IPS-18c (cell line): ENCODE measurements at regions not wholly inside any gene's neighbourhood (a gene's known extent, or its start where the extent isn't known, plus 50 kb on each side); places are given as distances from the start of the nearest gene placed in this dataset.

Experiments used
- H3K4me3 ChIP-seq: 2 replicates; pipeline ENCODE4 v1.7.0; 2013; ENCODE audit warnings: low read depth, mild to moderate bottlenecking, low read length, moderate library complexity; ENCODE audit not compliant: insufficient read depth
- H3K9me3 ChIP-seq: one replicate; pipeline ENCODE4 v1.6.1; 2013; ENCODE audit warnings: mild to moderate bottlenecking, low read length, moderate library complexity; ENCODE audit not compliant: control insufficient read depth, insufficient read depth

GRCh38 chr14:101361044-101361443, 200.3 kb upstream of the DIO3 start:
- H3K4me3 ChIP-seq, result no peak overlapping the region
- no peaks in the 10 kb centered on the region for H3K9me3 ChIP-seq

- Histone ChIP-seq H3K4me3 (no peak overlapping the region), H3K9me3 (no peaks in the 10 kb centered on the region)
Observed at GRCh38 chr14:101361451-101362433, 199.6 kb upstream of the DIO3 start.

DNA sequence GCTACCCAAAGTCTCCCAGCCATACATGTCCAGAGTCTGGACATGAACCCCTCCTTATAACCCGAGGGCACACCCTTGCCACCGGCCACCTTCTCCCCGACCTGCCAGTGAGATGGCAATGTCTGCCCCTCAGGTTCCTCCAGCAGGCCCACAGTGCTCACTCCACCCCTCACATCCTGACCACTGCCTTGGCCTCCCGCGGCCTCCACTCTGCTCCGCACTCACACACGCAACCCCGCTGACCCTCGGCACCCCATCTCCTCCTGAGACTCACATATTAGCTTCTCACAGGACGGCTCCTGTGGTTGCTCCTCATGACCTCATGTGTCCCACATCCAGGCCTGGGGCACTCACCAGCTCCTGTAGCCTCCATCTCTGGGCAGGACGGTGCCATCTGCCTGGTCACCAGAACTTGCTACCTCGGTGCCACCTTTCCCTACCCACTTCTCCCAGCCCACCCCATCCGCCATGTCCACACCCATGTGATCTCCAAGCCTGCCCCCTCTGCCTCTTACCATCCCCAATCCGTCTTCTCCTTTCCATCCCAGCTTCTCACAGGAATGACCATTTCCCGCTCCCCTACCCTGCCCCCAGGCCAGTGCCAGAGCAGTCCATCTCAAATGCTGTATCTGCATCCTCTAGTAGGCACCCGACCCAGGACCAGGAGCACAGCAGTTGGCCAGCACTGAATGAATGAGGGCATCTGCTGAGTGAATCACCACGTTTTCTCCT, 198.6 kb upstream of the DIO3 start:
- Histone ChIP-seq H3K4me3 (no peak overlapping the region), H3K9me3 (no peaks in the 10 kb centered on the region)

DNA sequence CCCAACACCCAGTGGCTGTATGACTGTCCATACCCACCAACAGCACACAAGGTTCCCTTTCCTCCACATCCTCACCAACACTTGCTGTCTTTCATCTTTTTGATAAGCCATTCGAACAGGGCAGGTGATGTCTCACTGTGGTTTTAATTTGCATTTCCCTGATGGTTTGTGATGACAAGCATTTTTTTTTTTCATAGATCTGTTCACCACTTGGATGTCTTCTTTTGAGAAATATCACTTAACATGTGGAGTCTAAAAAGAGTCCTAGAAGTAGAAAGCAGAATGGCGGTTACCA, 198.1 kb upstream of the DIO3 start:
- Histone ChIP-seq H3K4me3 (no peak overlapping the region), H3K9me3 (no peaks in the 10 kb centered on the region)

DNA sequence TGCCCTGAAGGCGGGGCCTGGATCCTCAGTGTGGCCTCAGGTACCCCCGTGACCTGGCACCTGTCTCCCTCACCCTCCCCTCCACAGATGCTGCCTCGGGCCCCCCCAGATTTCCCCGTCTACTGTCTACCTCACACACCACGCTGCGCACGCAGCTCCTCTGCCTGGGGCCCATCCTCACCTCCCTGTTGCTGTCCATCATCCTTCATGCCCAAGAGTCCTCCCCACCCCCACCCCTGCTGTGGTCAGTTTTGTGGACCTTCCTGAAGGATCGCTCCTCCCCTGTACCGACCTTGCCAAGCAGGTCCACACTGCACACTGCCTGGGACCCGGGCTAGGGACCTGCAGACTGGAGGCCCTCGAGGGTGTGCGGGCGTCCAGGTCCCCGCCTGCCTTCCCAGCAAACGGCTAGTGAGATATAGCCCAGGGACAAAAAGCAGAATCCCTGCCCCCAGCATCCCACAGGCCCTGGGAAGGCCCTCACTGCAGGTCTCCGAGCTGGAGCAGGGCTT, 197.4 kb upstream of the DIO3 start:
- no peaks in the 10 kb centered on the region for H3K9me3 ChIP-seq
- no peak overlapping the region for H3K4me3 ChIP-seq

DNA sequence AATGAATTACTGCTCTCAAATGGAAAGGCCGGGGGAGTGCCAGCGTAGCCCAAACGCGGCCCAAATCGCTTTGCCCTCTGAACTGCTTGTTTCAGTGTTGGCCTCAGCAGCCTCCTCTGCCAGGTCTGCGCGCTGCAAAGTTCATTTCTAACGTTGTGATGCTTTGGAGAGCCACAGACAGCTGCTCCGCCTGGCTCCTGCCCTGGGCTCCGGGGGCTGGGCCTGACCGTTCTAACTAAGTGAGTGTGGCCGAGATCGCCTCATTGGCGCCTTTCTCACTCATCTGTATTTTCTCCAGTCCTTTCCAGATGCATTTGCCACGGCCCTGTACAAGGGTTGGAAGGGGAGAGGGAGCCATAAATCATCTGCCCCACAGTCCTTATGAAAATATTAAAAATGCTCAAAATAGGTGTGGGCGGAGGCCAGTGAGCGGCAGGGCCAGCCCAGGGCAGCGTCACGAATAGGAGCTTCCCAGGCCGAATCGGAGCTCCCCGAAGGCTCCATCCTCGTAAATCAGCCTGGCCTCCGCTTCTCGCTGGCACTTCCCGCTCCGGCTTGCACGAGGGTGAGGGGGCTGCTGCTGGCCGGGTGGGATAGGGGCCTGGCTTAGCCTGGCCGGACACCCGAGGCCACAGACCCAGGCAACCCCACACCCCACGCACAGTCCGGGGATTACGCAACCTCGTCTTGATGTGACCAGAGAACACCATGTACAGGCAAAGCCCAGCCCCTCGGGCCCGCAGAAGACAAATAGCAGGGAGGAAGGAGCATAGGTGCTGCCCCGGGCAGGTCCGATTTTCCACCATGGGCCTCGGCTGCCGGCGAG, 196.6 kb upstream of the DIO3 start:
- H3K4me3 ChIP-seq, result no peak overlapping the region
- H3K9me3 ChIP-seq, result no peaks in the 10 kb centered on the region

GRCh38 chr14:101365329-101366158, 195.8 kb upstream of the DIO3 start:
- no peaks in the 10 kb centered on the region for H3K9me3 ChIP-seq
- no peak overlapping the region for H3K4me3 ChIP-seq

- Histone ChIP-seq H3K9me3 (no peaks in the 10 kb centered on the region), H3K4me3 (no peak overlapping the region)
Observed at GRCh38 chr14:101367421-101368261, 193.7 kb upstream of the DIO3 start.

- H3K9me3 ChIP-seq, result no peaks in the 10 kb centered on the region
Observed at GRCh38 chr14:101368629-101369028, 192.7 kb upstream of the DIO3 start.

DNA sequence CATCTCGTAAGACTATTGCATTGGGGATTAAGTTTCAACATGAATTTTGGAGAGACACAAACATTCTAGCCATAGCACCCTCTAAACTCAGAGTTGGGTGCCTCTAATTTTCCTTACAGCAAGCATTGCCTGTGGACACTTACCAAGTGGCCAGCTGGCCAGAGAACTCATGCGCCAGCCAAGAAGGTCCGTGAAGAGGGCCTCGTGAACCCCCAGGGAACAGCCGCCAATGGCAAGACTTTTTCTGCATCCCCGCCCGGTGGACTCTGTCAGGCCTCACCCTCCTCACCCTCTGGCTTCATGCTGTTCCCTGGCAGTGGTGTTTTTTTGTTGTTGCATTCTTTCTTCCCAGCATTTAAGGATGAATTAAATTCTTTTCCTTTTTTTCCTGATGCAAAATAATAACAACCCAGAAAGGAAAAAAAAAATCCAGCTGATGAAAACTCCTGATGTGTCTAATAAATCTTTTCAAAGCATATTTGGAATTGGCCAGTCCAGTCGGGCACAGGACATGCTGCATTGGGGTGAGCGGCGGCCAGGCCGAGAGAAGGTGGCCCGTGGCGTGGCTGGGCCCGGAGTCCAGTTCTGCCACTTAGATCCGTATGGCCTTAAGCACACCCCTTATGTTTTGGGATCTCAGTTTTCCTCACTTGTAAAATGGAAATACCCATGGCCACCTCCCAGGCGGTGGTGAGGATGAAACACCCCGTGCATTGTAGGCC, 191.9 kb upstream of the DIO3 start:
- no peaks in the 10 kb centered on the region for H3K9me3 ChIP-seq
- H3K4me3 ChIP-seq, result no peak overlapping the region

More at GRCh38 chr14:101368629-101369028, 192.7 kb upstream of the DIO3 start:
- H3K4me3 ChIP-seq, result no peak overlapping the region

DNA sequence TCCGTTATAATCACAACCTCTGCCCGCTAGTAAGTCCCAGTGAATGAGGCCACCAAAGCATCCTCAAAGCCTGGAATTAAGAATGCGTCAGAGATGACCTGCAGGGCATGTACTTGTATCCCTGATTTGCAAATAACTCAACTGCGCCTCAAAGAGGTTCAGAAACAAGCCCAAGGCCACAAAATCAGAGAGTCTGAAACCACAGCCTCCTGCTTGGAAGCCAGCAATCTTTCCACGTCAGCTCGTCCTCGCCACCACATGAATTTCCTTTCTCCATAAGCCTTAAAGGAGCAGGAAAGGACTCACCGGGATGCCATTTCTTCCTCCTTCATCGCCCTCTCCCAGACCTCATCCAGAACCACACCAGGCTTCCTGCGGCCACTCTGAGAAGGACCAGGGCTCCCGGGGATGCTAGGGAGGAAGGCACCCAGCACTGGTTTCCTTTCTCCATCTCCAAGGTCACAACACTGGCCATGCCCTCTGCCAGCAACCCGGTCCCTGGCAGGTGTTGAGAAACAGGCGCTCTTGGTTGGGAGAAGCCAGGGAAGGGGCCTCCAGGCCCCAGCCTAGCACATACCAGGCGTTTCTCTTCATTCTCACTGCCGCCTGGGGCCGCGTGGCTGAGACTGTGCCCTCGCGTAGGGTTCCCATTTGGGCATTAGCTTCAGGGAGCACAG, 191.2 kb upstream of the DIO3 start:
- Histone ChIP-seq H3K9me3 (no peaks in the 10 kb centered on the region), H3K4me3 (no peak overlapping the region)

DNA sequence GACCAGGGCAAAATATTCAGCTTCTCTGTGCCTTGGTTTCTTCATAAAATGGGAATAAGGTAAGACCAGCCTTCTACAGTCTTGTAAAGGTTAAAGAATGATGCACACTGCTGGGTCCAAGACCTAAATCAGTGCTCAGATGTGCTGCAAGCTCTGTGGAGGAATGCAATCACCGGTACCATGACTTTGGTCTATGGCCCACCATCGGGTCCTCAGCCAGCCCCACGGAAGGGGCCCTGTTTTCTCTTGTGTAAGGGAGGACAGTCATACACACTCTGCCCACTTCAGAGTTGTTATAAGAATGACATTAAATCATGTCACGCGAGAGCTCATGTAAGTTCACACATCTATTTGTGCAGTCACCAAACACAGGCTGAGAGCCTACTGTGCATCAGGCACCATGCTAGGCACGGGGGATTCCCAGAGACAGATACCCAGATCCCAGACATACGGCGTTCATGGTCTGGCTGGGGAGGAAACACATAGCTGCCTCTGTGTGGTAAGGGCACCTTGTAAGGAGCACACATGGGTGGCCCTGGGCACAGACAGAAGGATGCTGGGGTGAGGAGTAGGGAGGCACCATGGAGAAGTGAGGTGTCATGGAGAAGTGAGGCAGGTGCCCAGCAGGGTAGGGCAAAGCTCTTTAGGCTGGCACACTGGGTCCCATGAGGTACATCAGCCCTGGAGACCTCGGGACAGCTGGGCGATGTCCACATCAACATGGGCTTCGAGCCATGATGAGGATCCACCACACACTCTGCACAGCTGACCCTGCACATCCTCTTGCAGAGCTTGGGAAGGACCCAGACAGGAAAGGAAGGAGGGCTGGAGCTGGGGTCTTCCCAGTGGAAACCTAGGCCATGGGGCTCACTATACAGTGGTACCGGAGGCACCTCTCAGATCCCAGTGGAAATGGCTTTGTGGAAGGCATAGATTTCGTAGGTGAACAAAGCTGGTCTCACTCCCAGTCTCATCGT, 190.4 kb upstream of the DIO3 start:
- Histone ChIP-seq H3K9me3 (no peaks in the 10 kb centered on the region), H3K4me3 (no peak overlapping the region)

- Histone ChIP-seq H3K9me3 (peaks cover 2% of the 10 kb centered on the region), H3K4me3 (no peak overlapping the region)
Observed at GRCh38 chr14:101371799-101372793, 189.2 kb upstream of the DIO3 start.
